ENCODE measurements at regions not wholly inside any gene's neighbourhood (a gene's known extent, or its start where the extent isn't known, plus 50 kb on each side); places are given as distances from the start of the nearest gene placed in this dataset.

DNA sequence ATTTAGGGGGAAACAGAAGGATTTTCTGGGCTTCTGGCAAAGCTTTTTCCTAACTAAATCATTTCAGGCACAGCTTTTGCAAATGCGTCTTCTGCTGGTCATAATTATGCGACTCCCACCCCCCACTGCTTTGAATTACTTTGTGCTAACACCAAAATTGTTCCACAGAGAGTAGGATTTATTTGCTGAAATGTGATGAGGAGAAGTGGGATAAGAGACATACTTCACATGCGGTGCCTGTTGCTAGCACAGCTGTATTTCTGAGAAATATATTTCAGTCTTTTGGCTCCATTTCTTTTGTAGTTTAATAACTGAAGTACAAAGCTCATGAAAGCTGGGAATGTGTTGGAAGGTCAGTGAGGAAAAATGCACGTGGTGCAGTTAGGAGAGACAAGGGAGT is 83.2 kb upstream of the TAS2R1 start:
- Histone ChIP-seq H2BK15ac (ENCODE audit: low read depth, low read length) (peak overlapping the region; percentile 87; the same call in 2 of the 3 replicates), H3K79me1 (ENCODE audit: low read depth in 1 of 2, low read length in 2 of 2) (peaks cover 0 to 13% of the 10 kb centered on the region in 2 experiments; a peak in 2 of 4 replicates), H3K9ac (ENCODE audit: low read depth, low read length) (peak overlapping the region; percentile 15; the same call in 1 of the 2 replicates), H2BK20ac (ENCODE audit: low read depth, low read length) (peak overlapping the region; percentile 96), H3K4me1 (ENCODE audit: control insufficient read depth, insufficient read depth, low read length) (peaks cover 26% of the 10 kb centered on the region), H2AFZ (replicated peaks; ENCODE audit: low read length, poor library complexity) (no peak overlapping the region), H3K27ac (ENCODE audit: insufficient read depth, low read length) (no peak overlapping the region; the same call in 1 of the 2 replicates), H4K91ac (ENCODE audit: insufficient read depth, low read depth, low read length) (peak overlapping the region; percentile 88), H2AK5ac (ENCODE audit: low read depth, low read length) (peak overlapping the region; percentile 5), H3K9me1 (ENCODE audit: insufficient read depth, low read length) (peaks cover 16% of the 10 kb centered on the region), H3K4ac (ENCODE audit: low read depth, low read length) (peak overlapping the region; percentile 98), H3K27me3 (ENCODE audit: control insufficient read depth, insufficient read depth, low read length) (no peaks in the 10 kb centered on the region), H3K14ac (replicated peaks; ENCODE audit: low read depth, low read length) (peak overlapping the region; percentile 85), H2AK9ac (replicated peaks; ENCODE audit: low read depth, low read length, poor library complexity) (no peak overlapping the region), H3K56ac (ENCODE audit: extremely low read depth, insufficient read depth, low read length) (peak overlapping the region; percentile 67), H3K36me3 (ENCODE audit: control insufficient read depth, insufficient read depth, low read length) (no peaks in the 10 kb centered on the region), H4K20me1 (ENCODE audit: insufficient read depth, low read length) (no peaks in the 10 kb centered on the region), H3K23ac (ENCODE audit: low read depth, low read length) (peak overlapping the region; percentile 91), H2BK5ac (ENCODE audit: low read depth, low read length, poor library complexity, severe bottlenecking) (peak overlapping the region; percentile 98), H3K9me3 (ENCODE audit: control insufficient read depth, insufficient read depth, low read length) (no peaks in the 10 kb centered on the region), H2BK120ac (ENCODE audit: low read depth, low read length) (peak overlapping the region; percentile 99), H3K4me2 (ENCODE audit: low read depth, low read length) (peak overlapping the region; percentile 10; the same call in 1 of the 2 replicates), H4K5ac (ENCODE audit: low read depth, low read length) (peak overlapping the region; percentile 60; the same call in 1 of the 2 replicates), H3K18ac (ENCODE audit: low read depth, low read length) (peak overlapping the region; percentile 75; the same call in 1 of the 2 replicates), H4K8ac (ENCODE audit: low read depth in 2 of 2, low read length in 2 of 2) (peak overlapping the region; percentile 37 to 92), H3K4me3 (ENCODE audit: insufficient read depth, low read depth, low read length) (no peak overlapping the region)
- dilution Hi-C loops (cut with HindIII; ENCODE audit: low sequenced_read_pairs, unreplicated experiment): no loop called here
- no TSS peak for BruUV-seq (replicated peaks)
- in situ Hi-C loops (cut with MboI; ENCODE audit: low sequenced_read_pairs): no loop called here
- DNase-seq (no peak), ATAC-seq (ENCODE audit: low read depth) (no peak)
- ChIA-PET CTCF (no interaction called here), POLR2A (ENCODE audit: unreplicated experiment) (no interaction called here)
- intact Hi-C loops (cut with micrococcal nuclease): no loop called here
- no CpG with 5 or more reads among the region's 4 CpGs for WGBS, 2 experiments (ENCODE audit: extremely low coverage in 2 of 2, insufficient read length in 1 of 2)
- TF ChIP-seq CEBPB (IDR thresholded peaks at IDR 0.05; ENCODE audit: low read depth, low read length) (no peak), USF2 (IDR thresholded peaks at IDR 0.05; ENCODE audit: low read depth, low read length) (no peak), SMC3 (IDR thresholded peaks at IDR 0.05; ENCODE audit: low read depth, low read length) (no peak; the same call in 1 of the 2 replicates)

Measured in IMR-90 (cell line).